H1 (cell line): ENCODE measurements at regions not wholly inside any gene's neighbourhood (a gene's known extent, or its start where the extent isn't known, plus 50 kb on each side); places are given as distances from the start of the nearest gene placed in this dataset.

Experiments used
- BRCA1 ChIP-seq: IDR thresholded peaks from 2 replicates; pipeline ENCODE4 v1.6.1; 2012; ENCODE audit warnings: low read depth, low read length, improper control_type of control experiment
- CTBP2 ChIP-seq: IDR thresholded peaks from 2 replicates; pipeline ENCODE4 v1.7.0; 2011; ENCODE audit warnings: borderline replicate concordance, mild to moderate bottlenecking, moderate library complexity, mixed read lengths, low read length; ENCODE audit not compliant: insufficient read depth, insufficient read length
- EP300 ChIP-seq, 2 experiments: IDR thresholded peaks; 1 replicate in 1 of 2; 2 replicates in 1 of 2; pipeline ENCODE4 v1.6.1; 2011 to 2012; ENCODE audit warnings: low read depth in 2 of 2, low read length in 2 of 2, mild to moderate bottlenecking in 2 of 2, borderline replicate concordance in 1 of 2, inconsistent platforms in 1 of 2, moderate library complexity in 1 of 2
- HDAC6 ChIP-seq: IDR thresholded peaks from one replicate; pipeline ENCODE4 v1.7.1; 2012; ENCODE audit warnings: low read depth, mild to moderate bottlenecking, inconsistent platforms, low read length, moderate library complexity
- KDM5A ChIP-seq: fragments of 200-600 bp; IDR thresholded peaks from 2 replicates; pipeline ENCODE4 v1.7.1; 2012; ENCODE audit warnings: mild to moderate bottlenecking, low read length, inconsistent platforms, mixed read lengths
- RBBP5 ChIP-seq: IDR thresholded peaks from 2 replicates; pipeline ENCODE4 v1.7.1; 2012; ENCODE audit warnings: low read depth, mild to moderate bottlenecking, inconsistent platforms, low read length, moderate library complexity, borderline replicate concordance
- SUZ12 ChIP-seq: fragments of 200-600 bp; sonication (generic); IDR thresholded peaks from 2 replicates; pipeline ENCODE4 v1.6.1; 2012; ENCODE audit warnings: mild to moderate bottlenecking, inconsistent platforms, low read length, moderate library complexity, mixed read lengths
- TAF7 ChIP-seq: optimal IDR thresholded peaks from 2 replicates; pipeline ENCODE3; 2011; ENCODE audit warnings: low read depth, mild to moderate bottlenecking, inconsistent platforms, low read length, moderate library complexity, borderline replicate concordance
- TF ChIP-seq, protein P1 (sequence below): fragments of 300-600 bp; sonication (generic); IDR thresholded peaks from 2 replicates; pipeline ENCODE4 v1.7.1; 2012; ENCODE audit warnings: low read length, moderate library complexity, mild to moderate bottlenecking, inconsistent platforms; ENCODE audit not compliant: insufficient replicate concordance

DNA sequence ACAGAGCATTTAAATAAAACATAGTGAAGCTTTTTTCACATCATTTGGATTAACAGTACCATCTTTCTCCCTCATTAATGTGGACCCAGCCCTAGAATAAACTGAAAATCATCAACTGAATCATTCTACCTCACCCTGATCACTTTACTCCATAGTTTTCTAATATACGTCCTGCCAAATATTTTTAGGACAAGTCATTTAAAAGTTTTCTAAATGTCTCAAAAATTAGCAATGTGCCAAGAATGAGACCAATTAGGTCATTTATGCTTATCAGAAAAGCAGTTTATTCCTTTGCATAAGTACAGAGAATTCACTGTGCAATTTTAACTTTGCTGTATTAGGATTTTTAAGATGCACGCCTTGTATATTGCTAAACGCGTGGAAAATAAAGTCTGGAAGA, 284.4 kb downstream of the PIK3R1 start (continued):
- TF ChIP-seq, protein P1, sequence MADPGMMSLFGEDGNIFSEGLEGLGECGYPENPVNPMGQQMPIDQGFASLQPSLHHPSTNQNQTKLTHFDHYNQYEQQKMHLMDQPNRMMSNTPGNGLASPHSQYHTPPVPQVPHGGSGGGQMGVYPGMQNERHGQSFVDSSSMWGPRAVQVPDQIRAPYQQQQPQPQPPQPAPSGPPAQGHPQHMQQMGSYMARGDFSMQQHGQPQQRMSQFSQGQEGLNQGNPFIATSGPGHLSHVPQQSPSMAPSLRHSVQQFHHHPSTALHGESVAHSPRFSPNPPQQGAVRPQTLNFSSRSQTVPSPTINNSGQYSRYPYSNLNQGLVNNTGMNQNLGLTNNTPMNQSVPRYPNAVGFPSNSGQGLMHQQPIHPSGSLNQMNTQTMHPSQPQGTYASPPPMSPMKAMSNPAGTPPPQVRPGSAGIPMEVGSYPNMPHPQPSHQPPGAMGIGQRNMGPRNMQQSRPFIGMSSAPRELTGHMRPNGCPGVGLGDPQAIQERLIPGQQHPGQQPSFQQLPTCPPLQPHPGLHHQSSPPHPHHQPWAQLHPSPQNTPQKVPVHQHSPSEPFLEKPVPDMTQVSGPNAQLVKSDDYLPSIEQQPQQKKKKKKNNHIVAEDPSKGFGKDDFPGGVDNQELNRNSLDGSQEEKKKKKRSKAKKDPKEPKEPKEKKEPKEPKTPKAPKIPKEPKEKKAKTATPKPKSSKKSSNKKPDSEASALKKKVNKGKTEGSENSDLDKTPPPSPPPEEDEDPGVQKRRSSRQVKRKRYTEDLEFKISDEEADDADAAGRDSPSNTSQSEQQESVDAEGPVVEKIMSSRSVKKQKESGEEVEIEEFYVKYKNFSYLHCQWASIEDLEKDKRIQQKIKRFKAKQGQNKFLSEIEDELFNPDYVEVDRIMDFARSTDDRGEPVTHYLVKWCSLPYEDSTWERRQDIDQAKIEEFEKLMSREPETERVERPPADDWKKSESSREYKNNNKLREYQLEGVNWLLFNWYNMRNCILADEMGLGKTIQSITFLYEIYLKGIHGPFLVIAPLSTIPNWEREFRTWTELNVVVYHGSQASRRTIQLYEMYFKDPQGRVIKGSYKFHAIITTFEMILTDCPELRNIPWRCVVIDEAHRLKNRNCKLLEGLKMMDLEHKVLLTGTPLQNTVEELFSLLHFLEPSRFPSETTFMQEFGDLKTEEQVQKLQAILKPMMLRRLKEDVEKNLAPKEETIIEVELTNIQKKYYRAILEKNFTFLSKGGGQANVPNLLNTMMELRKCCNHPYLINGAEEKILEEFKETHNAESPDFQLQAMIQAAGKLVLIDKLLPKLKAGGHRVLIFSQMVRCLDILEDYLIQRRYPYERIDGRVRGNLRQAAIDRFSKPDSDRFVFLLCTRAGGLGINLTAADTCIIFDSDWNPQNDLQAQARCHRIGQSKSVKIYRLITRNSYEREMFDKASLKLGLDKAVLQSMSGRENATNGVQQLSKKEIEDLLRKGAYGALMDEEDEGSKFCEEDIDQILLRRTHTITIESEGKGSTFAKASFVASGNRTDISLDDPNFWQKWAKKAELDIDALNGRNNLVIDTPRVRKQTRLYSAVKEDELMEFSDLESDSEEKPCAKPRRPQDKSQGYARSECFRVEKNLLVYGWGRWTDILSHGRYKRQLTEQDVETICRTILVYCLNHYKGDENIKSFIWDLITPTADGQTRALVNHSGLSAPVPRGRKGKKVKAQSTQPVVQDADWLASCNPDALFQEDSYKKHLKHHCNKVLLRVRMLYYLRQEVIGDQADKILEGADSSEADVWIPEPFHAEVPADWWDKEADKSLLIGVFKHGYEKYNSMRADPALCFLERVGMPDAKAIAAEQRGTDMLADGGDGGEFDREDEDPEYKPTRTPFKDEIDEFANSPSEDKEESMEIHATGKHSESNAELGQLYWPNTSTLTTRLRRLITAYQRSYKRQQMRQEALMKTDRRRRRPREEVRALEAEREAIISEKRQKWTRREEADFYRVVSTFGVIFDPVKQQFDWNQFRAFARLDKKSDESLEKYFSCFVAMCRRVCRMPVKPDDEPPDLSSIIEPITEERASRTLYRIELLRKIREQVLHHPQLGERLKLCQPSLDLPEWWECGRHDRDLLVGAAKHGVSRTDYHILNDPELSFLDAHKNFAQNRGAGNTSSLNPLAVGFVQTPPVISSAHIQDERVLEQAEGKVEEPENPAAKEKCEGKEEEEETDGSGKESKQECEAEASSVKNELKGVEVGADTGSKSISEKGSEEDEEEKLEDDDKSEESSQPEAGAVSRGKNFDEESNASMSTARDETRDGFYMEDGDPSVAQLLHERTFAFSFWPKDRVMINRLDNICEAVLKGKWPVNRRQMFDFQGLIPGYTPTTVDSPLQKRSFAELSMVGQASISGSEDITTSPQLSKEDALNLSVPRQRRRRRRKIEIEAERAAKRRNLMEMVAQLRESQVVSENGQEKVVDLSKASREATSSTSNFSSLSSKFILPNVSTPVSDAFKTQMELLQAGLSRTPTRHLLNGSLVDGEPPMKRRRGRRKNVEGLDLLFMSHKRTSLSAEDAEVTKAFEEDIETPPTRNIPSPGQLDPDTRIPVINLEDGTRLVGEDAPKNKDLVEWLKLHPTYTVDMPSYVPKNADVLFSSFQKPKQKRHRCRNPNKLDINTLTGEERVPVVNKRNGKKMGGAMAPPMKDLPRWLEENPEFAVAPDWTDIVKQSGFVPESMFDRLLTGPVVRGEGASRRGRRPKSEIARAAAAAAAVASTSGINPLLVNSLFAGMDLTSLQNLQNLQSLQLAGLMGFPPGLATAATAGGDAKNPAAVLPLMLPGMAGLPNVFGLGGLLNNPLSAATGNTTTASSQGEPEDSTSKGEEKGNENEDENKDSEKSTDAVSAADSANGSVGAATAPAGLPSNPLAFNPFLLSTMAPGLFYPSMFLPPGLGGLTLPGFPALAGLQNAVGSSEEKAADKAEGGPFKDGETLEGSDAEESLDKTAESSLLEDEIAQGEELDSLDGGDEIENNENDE: no peak
- TF ChIP-seq KDM5A (no peak), BRCA1 (no peak), SUZ12 (no peak), HDAC6 (no peak), RBBP5 (no peak), CTBP2 (no peak), TAF7 (no peak), EP300 (IDR thresholded peaks at IDR 0.05; ENCODE audit: borderline replicate concordance in 1 of 2, low read depth in 2 of 2, low read length in 2 of 2) (no peak)
